Loucy (cell line): ENCODE measurements at regions not wholly inside any gene's neighbourhood (a gene's known extent, or its start where the extent isn't known, plus 50 kb on each side); places are given as distances from the start of the nearest gene placed in this dataset.

Source experiments
- EZH2phosphoT487 ChIP-seq: fragments of 200-600 bp; IDR thresholded peaks from 2 replicates; pipeline ENCODE4 v1.6.1; 2018; ENCODE audit warnings: antibody characterized with exemption, mild to moderate bottlenecking, moderate library complexity, borderline replicate concordance
- TF ChIP-seq, protein P1 (sequence below): fragments of 200-600 bp; sonication (generic); conservative IDR thresholded peaks from 2 replicates; pipeline ENCODE4 v1.5.1; 2014; ENCODE audit warnings: mild to moderate bottlenecking, antibody characterized with exemption, low read length

DNA sequence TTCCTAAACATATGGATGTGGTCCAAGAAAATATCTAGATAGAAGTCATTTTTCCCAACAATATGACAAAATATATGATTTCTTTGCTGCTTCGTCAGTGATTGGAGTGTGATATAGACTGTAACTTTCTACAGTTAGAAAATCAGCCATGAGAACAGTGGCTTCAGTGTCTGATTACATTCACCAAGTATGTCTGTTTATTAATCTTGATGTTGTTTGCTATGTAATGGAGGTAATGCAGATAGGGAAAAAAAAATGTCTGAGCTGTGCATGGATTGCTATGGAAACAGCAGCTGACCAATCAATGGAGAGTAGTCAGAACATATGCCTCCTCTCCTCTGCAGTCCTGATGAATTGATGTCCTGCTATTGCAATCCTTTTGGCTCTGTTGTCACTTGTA is 72.3 kb upstream of the GAP43 start:
- TF ChIP-seq, protein P1, sequence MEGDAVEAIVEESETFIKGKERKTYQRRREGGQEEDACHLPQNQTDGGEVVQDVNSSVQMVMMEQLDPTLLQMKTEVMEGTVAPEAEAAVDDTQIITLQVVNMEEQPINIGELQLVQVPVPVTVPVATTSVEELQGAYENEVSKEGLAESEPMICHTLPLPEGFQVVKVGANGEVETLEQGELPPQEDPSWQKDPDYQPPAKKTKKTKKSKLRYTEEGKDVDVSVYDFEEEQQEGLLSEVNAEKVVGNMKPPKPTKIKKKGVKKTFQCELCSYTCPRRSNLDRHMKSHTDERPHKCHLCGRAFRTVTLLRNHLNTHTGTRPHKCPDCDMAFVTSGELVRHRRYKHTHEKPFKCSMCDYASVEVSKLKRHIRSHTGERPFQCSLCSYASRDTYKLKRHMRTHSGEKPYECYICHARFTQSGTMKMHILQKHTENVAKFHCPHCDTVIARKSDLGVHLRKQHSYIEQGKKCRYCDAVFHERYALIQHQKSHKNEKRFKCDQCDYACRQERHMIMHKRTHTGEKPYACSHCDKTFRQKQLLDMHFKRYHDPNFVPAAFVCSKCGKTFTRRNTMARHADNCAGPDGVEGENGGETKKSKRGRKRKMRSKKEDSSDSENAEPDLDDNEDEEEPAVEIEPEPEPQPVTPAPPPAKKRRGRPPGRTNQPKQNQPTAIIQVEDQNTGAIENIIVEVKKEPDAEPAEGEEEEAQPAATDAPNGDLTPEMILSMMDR, result no peak
- no peak for TF ChIP-seq EZH2phosphoT487
